ENCODE measurements at regions not wholly inside any gene's neighbourhood (a gene's known extent, or its start where the extent isn't known, plus 50 kb on each side); places are given as distances from the start of the nearest gene placed in this dataset.

- TF ChIP-seq FOXA1 (IDR thresholded peaks at IDR 0.05; ENCODE audit: borderline replicate concordance) (no peak), SNIP1 (IDR thresholded peaks at IDR 0.05; ENCODE audit: low read depth) (0 out of 2 replicates have a peak, but pooled peaks have one; percentile 17), ZNF280A (IDR thresholded peaks at IDR 0.05; ENCODE audit: low read depth, partially characterized antibody) (no peak), BCLAF1 (IDR thresholded peaks at IDR 0.05; ENCODE audit: borderline replicate concordance in 1 of 2, control insufficient read depth in 1 of 2, low read depth in 2 of 2, low read length in 1 of 2) (no peak), TRIM28 (IDR thresholded peaks at IDR 0.05) (no peak), HDAC1 (IDR thresholded peaks at IDR 0.05) (peak in 1 of 2 experiments; percentile 64; a peak in 1 of 4 replicates), CHD2 (IDR thresholded peaks at IDR 0.05; ENCODE audit: low read depth, low read length) (no peak), NKRF (IDR thresholded peaks at IDR 0.05; ENCODE audit: borderline replicate concordance) (no peak), MYC (IDR thresholded peaks at IDR 0.05; ENCODE audit: low read depth, low read length) (0 out of 2 replicates have a peak, but pooled peaks have one; percentile 61), MYC (CRISPR knock-in tag; IDR thresholded peaks at IDR 0.05; ENCODE audit: borderline replicate concordance, low read depth) (no peak), SPI1 (IDR thresholded peaks at IDR 0.05; ENCODE audit: borderline replicate concordance, low read depth, low read length) (peak; percentile 66), PBX2 (CRISPR knock-in tag; IDR thresholded peaks at IDR 0.05; ENCODE audit: low read depth) (no peak), PBX2 (tag; conservative IDR thresholded peaks at IDR 0.05; ENCODE audit: low read depth) (0 out of 2 replicates have a peak, but pooled peaks have one; percentile 11), CREM (IDR thresholded peaks at IDR 0.05; ENCODE audit: low read depth) (peak; percentile 63; the same call in 1 of the 2 replicates), ZBTB8A (IDR thresholded peaks at IDR 0.05; ENCODE audit: partially characterized antibody) (no peak), TAF1 (IDR thresholded peaks at IDR 0.05; ENCODE audit: control insufficient read depth, extremely low read depth, insufficient read depth, low read length, severe bottlenecking) (no peak), SMARCE1 (IDR thresholded peaks at IDR 0.05) (peak; percentile 63; the same call in 1 of the 2 replicates), ETV1 (tag; conservative IDR thresholded peaks at IDR 0.05; ENCODE audit: low read depth) (peak; percentile 42; the same call in 1 of the 2 replicates)
These were observed 129.2 kb downstream of the GLUL start (continued) for GRCh38 chr1:182262425-182262824.

Measured in K562 (cell line).